Loucy (cell line): ENCODE measurements at regions not wholly inside any gene's neighbourhood (a gene's known extent, or its start where the extent isn't known, plus 50 kb on each side); places are given as distances from the start of the nearest gene placed in this dataset.

Experiments used
- H2AFZ ChIP-seq: fragments of 200-600 bp; sonication (generic); 2 replicates; pipeline ENCODE4 v1.6.0; 2016; ENCODE audit warnings: antibody characterized with exemption, mild to moderate bottlenecking, low read length, moderate library complexity
- H3F3A ChIP-seq: fragments of 200-600 bp; 2 replicates; pipeline ENCODE4 v1.6.0; 2016; ENCODE audit warnings: antibody characterized with exemption, low read depth, mild to moderate bottlenecking
- H3K27me3 ChIP-seq: fragments of 200-600 bp; sonication (generic); 2 replicates; pipeline ENCODE4 v1.6.1; 2014; ENCODE audit warnings: low read length, mild to moderate bottlenecking; ENCODE audit not compliant: insufficient read depth, poor library complexity, severe bottlenecking
- H3K36me3 ChIP-seq: fragments of 200-600 bp; sonication (generic); 2 replicates; pipeline ENCODE4 v1.6.1; 2016; ENCODE audit warnings: low read length; ENCODE audit not compliant: insufficient read depth
- H3K4me1 ChIP-seq: fragments of 200-600 bp; sonication (generic); 2 replicates; pipeline ENCODE4 v1.5.1; 2014; ENCODE audit warnings: low read length, mild to moderate bottlenecking; ENCODE audit not compliant: insufficient read depth, poor library complexity, severe bottlenecking
- H3K4me2 ChIP-seq: fragments of 200-600 bp; sonication (generic); 2 replicates; pipeline ENCODE4 v1.6.0; 2014; ENCODE audit warnings: antibody characterized with exemption, low read length, low read depth, mild to moderate bottlenecking; ENCODE audit not compliant: poor library complexity, severe bottlenecking
- H3K4me3 ChIP-seq: fragments of 200-600 bp; sonication (generic); 2 replicates; pipeline ENCODE4 v1.5.1; 2014; ENCODE audit warnings: low read length, mild to moderate bottlenecking, mixed read lengths; ENCODE audit not compliant: poor library complexity, severe bottlenecking
- H3K79me2 ChIP-seq: fragments of 200-600 bp; sonication (generic); 2 replicates; pipeline ENCODE4 v1.6.1; 2014; ENCODE audit warnings: low read length; ENCODE audit not compliant: insufficient read depth
- H3K9ac ChIP-seq: fragments of 200-600 bp; sonication (generic); 2 replicates; pipeline ENCODE4 v1.6.0; 2014; ENCODE audit warnings: mild to moderate bottlenecking, low read depth, low read length, moderate library complexity; ENCODE audit not compliant: poor library complexity, severe bottlenecking
- H3K9me2 ChIP-seq: fragments of 200-600 bp; sonication (generic); replicated peaks from 2 replicates; pipeline ENCODE4 v1.6.1; 2016; ENCODE audit warnings: low read depth, low read length, mixed read lengths
- H3K9me3 ChIP-seq: fragments of 200-600 bp; sonication (generic); 2 replicates; pipeline ENCODE4 v1.6.1; 2014; ENCODE audit warnings: mild to moderate bottlenecking, antibody characterized with exemption, low read length, low read depth; ENCODE audit not compliant: insufficient read depth
- H4K20me1 ChIP-seq: fragments of 200-600 bp; sonication (generic); 2 replicates; pipeline ENCODE4 v1.6.0; 2014; ENCODE audit warnings: antibody characterized with exemption, low read length, mild to moderate bottlenecking; ENCODE audit not compliant: insufficient read depth, poor library complexity, severe bottlenecking
- CTCF ChIP-seq: fragments of 200-600 bp; sonication (generic); conservative IDR thresholded peaks from 2 replicates; pipeline ENCODE4 v1.5.1; 2014; ENCODE audit warnings: mild to moderate bottlenecking, antibody characterized with exemption, low read length
- EZH2phosphoT487 ChIP-seq: fragments of 200-600 bp; IDR thresholded peaks from 2 replicates; pipeline ENCODE4 v1.6.1; 2018; ENCODE audit warnings: antibody characterized with exemption, mild to moderate bottlenecking, moderate library complexity, borderline replicate concordance

- TF ChIP-seq CTCF (no peak), EZH2phosphoT487 (no peak)
- no peaks in the 10 kb centered on the region for H3K9me2 ChIP-seq
- H3K4me3 ChIP-seq = no peak overlapping the region
- peaks cover 10% of the 10 kb centered on the region for H3K4me1 ChIP-seq
- H3K9me3 ChIP-seq = no peaks in the 10 kb centered on the region; the same call in 1 of the 2 replicates
- H3K36me3 ChIP-seq = no peaks in the 10 kb centered on the region
- no peak overlapping the region for H2AFZ ChIP-seq
- H3K79me2 ChIP-seq = no peaks in the 10 kb centered on the region
- H3K4me2 ChIP-seq = no peak overlapping the region
- no peak overlapping the region for H3K9ac ChIP-seq
- no peaks in the 10 kb centered on the region for H3F3A ChIP-seq
- no peaks in the 10 kb centered on the region for H4K20me1 ChIP-seq
- no peaks in the 10 kb centered on the region for H3K27me3 ChIP-seq
Observed at GRCh38 chr1:102593276-102593675, 515.0 kb downstream of the COL11A1 start.

GRCh38 chr1:102588536-102588935 is 519.8 kb downstream of the COL11A1 start:
- Histone ChIP-seq H3K9me3 (no peaks in the 10 kb centered on the region; the same call in 1 of the 2 replicates), H3K4me1 (peaks cover 13% of the 10 kb centered on the region), H3K27me3 (no peaks in the 10 kb centered on the region), H3K4me3 (no peak overlapping the region), H4K20me1 (no peaks in the 10 kb centered on the region), H2AFZ (peak overlapping the region; percentile 82), H3K36me3 (no peaks in the 10 kb centered on the region), H3K4me2 (no peak overlapping the region), H3K9ac (no peak overlapping the region), H3K9me2 (no peaks in the 10 kb centered on the region), H3K79me2 (no peaks in the 10 kb centered on the region), H3F3A (no peaks in the 10 kb centered on the region)
- no peak for TF ChIP-seq CTCF
- no peak for TF ChIP-seq EZH2phosphoT487

- no peaks in the 10 kb centered on the region; the same call in 1 of the 2 replicates for H3K9me3 ChIP-seq
- no peaks in the 10 kb centered on the region for H3K79me2 ChIP-seq
- H3K9me2 ChIP-seq = no peaks in the 10 kb centered on the region
- H3K4me3 ChIP-seq = no peak overlapping the region
- peaks cover 13% of the 10 kb centered on the region for H3K4me1 ChIP-seq
- H3K36me3 ChIP-seq = no peaks in the 10 kb centered on the region
- H4K20me1 ChIP-seq = no peaks in the 10 kb centered on the region
- H3F3A ChIP-seq = no peaks in the 10 kb centered on the region
- no peak overlapping the region for H3K9ac ChIP-seq
- TF ChIP-seq CTCF (no peak), EZH2phosphoT487 (no peak)
- no peaks in the 10 kb centered on the region for H3K27me3 ChIP-seq
- peak overlapping the region; percentile 29 for H3K4me2 ChIP-seq
- peak overlapping the region; percentile 38; the same call in 1 of the 2 replicates for H2AFZ ChIP-seq
Observed at GRCh38 chr1:102586022-102586421, 522.3 kb downstream of the COL11A1 start.
